Keratinocyte (primary cell): ENCODE measurements at regions not wholly inside any gene's neighbourhood (a gene's known extent, or its start where the extent isn't known, plus 50 kb on each side); places are given as distances from the start of the nearest gene placed in this dataset.

Experiments used
- DNase-seq: peaks from one replicate; pipeline ENCODE4 v3.0.0-alpha.2; 2011; ENCODE audit warnings: low read depth, missing footprints, low spot score
- FAIRE-seq: peaks from 2 replicates; lab custom pipeline; 2011; peaks lifted over from hg19 to GRCh38; lab: Jason Lieb, UNC
- H2AFZ ChIP-seq: 2 replicates; pipeline ENCODE4 v1.6.0; 2012; ENCODE audit warnings: low read length, control low read depth, inconsistent platforms; ENCODE audit not compliant: control insufficient read depth
- H3K27ac ChIP-seq: 2 replicates; pipeline ENCODE4 v1.5.1; 2011; ENCODE audit warnings: low read length; ENCODE audit not compliant: control insufficient read depth, insufficient read depth
- H3K27me3 ChIP-seq: 3 replicates; pipeline ENCODE4 v1.6.0; 2011; ENCODE audit warnings: low read length; ENCODE audit not compliant: control insufficient read depth, insufficient read depth; ENCODE audit errors: extremely low read depth
- H3K36me3 ChIP-seq, 2 experiments: 2 replicates in 1 of 2; 3 replicates in 1 of 2; pipeline ENCODE4 v1.5.1; 2011; ENCODE audit warnings: low read length in 2 of 2, mild to moderate bottlenecking in 1 of 2; ENCODE audit not compliant: control insufficient read depth in 2 of 2, insufficient read depth in 2 of 2; ENCODE audit errors: extremely low read depth in 1 of 2
- H3K4me1 ChIP-seq: 3 replicates; pipeline ENCODE4 v1.5.1; 2011; ENCODE audit warnings: low read length; ENCODE audit not compliant: control insufficient read depth, insufficient read depth; ENCODE audit errors: extremely low read depth
- H3K4me2 ChIP-seq: 3 replicates; pipeline ENCODE4 v1.6.0; 2011; ENCODE audit warnings: low read depth, low read length; ENCODE audit not compliant: control insufficient read depth, insufficient read depth; ENCODE audit errors: extremely low read depth
- H3K4me3 ChIP-seq, 3 experiments: fragments of 200-600 bp in 1 of 3; sonication (generic) in 1 of 3; 2 replicates in 2 of 3; 3 replicates in 1 of 3; pipeline ENCODE4 v1.5.1; 2011 to 2016; ENCODE audit warnings: low read length in 3 of 3, mild to moderate bottlenecking in 3 of 3, control low read depth in 2 of 3, inconsistent platforms in 1 of 3, low read depth in 1 of 3, mixed read lengths in 1 of 3, mixed run types in 1 of 3, moderate library complexity in 1 of 3; ENCODE audit not compliant: control insufficient read depth in 2 of 3, insufficient read depth in 2 of 3; ENCODE audit errors: extremely low read depth in 1 of 3
- H3K79me2 ChIP-seq: 2 replicates; pipeline ENCODE4 v1.6.0; 2012; ENCODE audit warnings: low read length; ENCODE audit not compliant: control insufficient read depth, insufficient read depth
- H3K9ac ChIP-seq: 3 replicates; pipeline ENCODE4 v1.6.0; 2011; ENCODE audit warnings: low read length; ENCODE audit not compliant: control insufficient read depth, insufficient read depth; ENCODE audit errors: extremely low read depth
- H3K9me1 ChIP-seq: 3 replicates; pipeline ENCODE4 v1.6.0; 2011; ENCODE audit warnings: low read length; ENCODE audit not compliant: control insufficient read depth, insufficient read depth; ENCODE audit errors: extremely low read depth
- H3K9me3 ChIP-seq: 2 replicates; pipeline ENCODE4 v1.5.1; 2012; ENCODE audit warnings: low read depth, low read length; ENCODE audit not compliant: control insufficient read depth
- H4K20me1 ChIP-seq: 3 replicates; pipeline ENCODE4 v1.6.0; 2011; ENCODE audit warnings: low read length; ENCODE audit not compliant: control insufficient read depth, insufficient read depth; ENCODE audit errors: extremely low read depth
- EZH2 ChIP-seq: IDR thresholded peaks from one replicate; pipeline ENCODE4 v1.6.1; 2012; ENCODE audit warnings: inconsistent platforms, mild to moderate bottlenecking, low read length, moderate library complexity
- dilution Hi-C: fragments of 300-500 bp; cut with MboI; formaldehyde crosslinking; loops from one replicate; pipeline ENCODE4 v1.7.0; 2020; ENCODE audit warnings: low sequenced_read_pairs; ENCODE audit not compliant: extremely low pct_ligation_motif_present
- TF ChIP-seq, protein P1 (sequence below), 3 experiments: IDR thresholded peaks in 1 of 3; conservative IDR thresholded peaks in 1 of 3; optimal IDR thresholded peaks in 1 of 3; 2 replicates in 2 of 3; 3 replicates in 1 of 3; pipeline versions ENCODE3 to v1.5.1; 2011; ENCODE audit warnings: low read length in 3 of 3, mild to moderate bottlenecking in 3 of 3, moderate library complexity in 2 of 3, control low read depth in 1 of 3, inconsistent platforms in 1 of 3; ENCODE audit not compliant: insufficient read depth in 2 of 3; ENCODE audit errors: extremely low read depth in 1 of 3

DNA sequence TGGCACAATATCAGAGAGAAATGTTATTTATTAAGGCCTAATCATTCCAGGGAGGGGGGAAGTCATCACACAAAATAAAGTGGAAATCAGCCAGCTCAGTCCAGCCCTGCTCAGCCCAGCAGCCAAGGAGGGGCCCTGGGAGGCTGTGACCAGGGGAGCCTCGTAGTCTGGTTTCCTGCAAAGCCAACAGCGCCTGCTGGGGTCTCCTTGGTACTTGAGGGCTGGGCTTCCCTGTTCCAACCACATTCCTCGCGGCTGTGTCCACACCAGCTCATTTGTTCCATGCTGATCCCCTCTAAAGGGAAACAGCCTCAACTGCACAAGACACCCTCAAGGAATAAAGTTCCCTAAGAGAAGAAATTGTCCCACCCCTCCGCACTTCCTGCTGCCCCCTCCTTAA lies 154.0 kb downstream of the TMEM132E start:
- Histone ChIP-seq H3K4me3 (no peak overlapping the region), H3K9me1 (no peaks in the 10 kb centered on the region), H3K4me1 (no peaks in the 10 kb centered on the region), H3K4me2 (no peak overlapping the region), H3K27ac (no peak overlapping the region), H3K27me3 (no peaks in the 10 kb centered on the region), H3K9me3 (no peaks in the 10 kb centered on the region), H3K36me3 (no peaks in the 10 kb centered on the region), H4K20me1 (no peaks in the 10 kb centered on the region), H3K9ac (no peak overlapping the region), H2AFZ (no peak overlapping the region), H3K79me2 (no peaks in the 10 kb centered on the region)
- dilution Hi-C loops, result no loop called here
- TF ChIP-seq EZH2, result no peak
- TF ChIP-seq, protein P1, sequence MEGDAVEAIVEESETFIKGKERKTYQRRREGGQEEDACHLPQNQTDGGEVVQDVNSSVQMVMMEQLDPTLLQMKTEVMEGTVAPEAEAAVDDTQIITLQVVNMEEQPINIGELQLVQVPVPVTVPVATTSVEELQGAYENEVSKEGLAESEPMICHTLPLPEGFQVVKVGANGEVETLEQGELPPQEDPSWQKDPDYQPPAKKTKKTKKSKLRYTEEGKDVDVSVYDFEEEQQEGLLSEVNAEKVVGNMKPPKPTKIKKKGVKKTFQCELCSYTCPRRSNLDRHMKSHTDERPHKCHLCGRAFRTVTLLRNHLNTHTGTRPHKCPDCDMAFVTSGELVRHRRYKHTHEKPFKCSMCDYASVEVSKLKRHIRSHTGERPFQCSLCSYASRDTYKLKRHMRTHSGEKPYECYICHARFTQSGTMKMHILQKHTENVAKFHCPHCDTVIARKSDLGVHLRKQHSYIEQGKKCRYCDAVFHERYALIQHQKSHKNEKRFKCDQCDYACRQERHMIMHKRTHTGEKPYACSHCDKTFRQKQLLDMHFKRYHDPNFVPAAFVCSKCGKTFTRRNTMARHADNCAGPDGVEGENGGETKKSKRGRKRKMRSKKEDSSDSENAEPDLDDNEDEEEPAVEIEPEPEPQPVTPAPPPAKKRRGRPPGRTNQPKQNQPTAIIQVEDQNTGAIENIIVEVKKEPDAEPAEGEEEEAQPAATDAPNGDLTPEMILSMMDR (optimal IDR thresholded peaks at IDR 0.05 in 1 of 3, IDR thresholded peaks at IDR 0.05 in 1 of 3, conservative IDR thresholded peaks at IDR 0.05 in 1 of 3; ENCODE audit: extremely low read depth in 1 of 3, insufficient read depth in 2 of 3, low read length in 3 of 3), result no peak
- FAIRE-seq, result no peak
- no peak for DNase-seq

GRCh38 chr17:34730816-34731215 lies 151.4 kb downstream of the TMEM132E start:
- dilution Hi-C loops, result no loop called here
- no peak overlapping the region for H3K4me3 ChIP-seq
- no peak overlapping the region for H3K4me2 ChIP-seq
- no peak overlapping the region for H3K27ac ChIP-seq
- no peaks in the 10 kb centered on the region for H3K9me3 ChIP-seq
- H3K4me1 ChIP-seq, result no peaks in the 10 kb centered on the region
- TF ChIP-seq, protein P1 (optimal IDR thresholded peaks at IDR 0.05 in 1 of 3, IDR thresholded peaks at IDR 0.05 in 1 of 3, conservative IDR thresholded peaks at IDR 0.05 in 1 of 3; ENCODE audit: extremely low read depth in 1 of 3, insufficient read depth in 2 of 3, low read length in 3 of 3), result no peak
- TF ChIP-seq EZH2, result no peak
- no peaks in the 10 kb centered on the region for H3K9me1 ChIP-seq
- H2AFZ ChIP-seq, result no peak overlapping the region
- DNase-seq (no peak), FAIRE-seq (no peak)
- no peak overlapping the region for H3K9ac ChIP-seq
- no peaks in the 10 kb centered on the region for H3K36me3 ChIP-seq
- no peaks in the 10 kb centered on the region for H4K20me1 ChIP-seq
- H3K79me2 ChIP-seq, result no peaks in the 10 kb centered on the region
- no peaks in the 10 kb centered on the region for H3K27me3 ChIP-seq
